H1 (cell line): ENCODE measurements at regions not wholly inside any gene's neighbourhood (a gene's known extent, or its start where the extent isn't known, plus 50 kb on each side); places are given as distances from the start of the nearest gene placed in this dataset.

Source experiments
- CTCF ChIA-PET: fragments of 300-600 bp; sonication (Branson Sonifier 250); formaldehyde crosslinking; loops from one replicate; lab custom pipeline; 2021; ENCODE audit not compliant: partially characterized antibody; lab: Charles Lee
- POLR2A ChIA-PET: fragments of 300-600 bp; sonication (Branson Sonifier 250); formaldehyde crosslinking; loops from one replicate; lab custom pipeline; 2021; ENCODE audit warnings: inconsistent platforms; ENCODE audit not compliant: partially characterized antibody; lab: Charles Lee
- DNase-seq, 2 experiments: peaks; one replicate each; pipeline versions ENCODE4 v3.0.0 to v3.0.0-alpha.2; 2010 to 2022; ENCODE audit warnings: low spot score in 2 of 2, low read depth in 1 of 2, mixed read lengths in 1 of 2
- FAIRE-seq: peaks from 2 replicates; lab custom pipeline; 2011; peaks lifted over from hg19 to GRCh38; lab: Jason Lieb, UNC
- H2AFZ ChIP-seq: 2 replicates; pipeline ENCODE4 v1.8.1; 2012; ENCODE audit warnings: low read length, inconsistent platforms
- H2AK5ac ChIP-seq: 2 replicates; pipeline ENCODE4 v1.6.1; 2013; ENCODE audit warnings: low read depth, low read length
- H2BK120ac ChIP-seq: replicated peaks from 2 replicates; pipeline ENCODE3; 2013; ENCODE audit warnings: low read depth, low read length, inconsistent platforms
- H2BK12ac ChIP-seq: 2 replicates; pipeline ENCODE4 v1.6.1; 2013; ENCODE audit warnings: low read depth, low read length
- H2BK15ac ChIP-seq: 2 replicates; pipeline ENCODE4 v1.6.1; 2013; ENCODE audit warnings: low read length
- H2BK20ac ChIP-seq: 2 replicates; pipeline ENCODE4 v1.6.1; 2013; ENCODE audit warnings: low read length
- H2BK5ac ChIP-seq: 2 replicates; pipeline ENCODE4 v1.6.1; 2013; ENCODE audit warnings: low read depth, low read length
- H3K14ac ChIP-seq: 2 replicates; pipeline ENCODE4 v1.6.1; 2013; ENCODE audit warnings: inconsistent platforms; ENCODE audit not compliant: insufficient read length
- H3K18ac ChIP-seq: 2 replicates; pipeline ENCODE4 v1.6.1; 2013; ENCODE audit warnings: low read length; ENCODE audit errors: extremely low read depth
- H3K23ac ChIP-seq: 2 replicates; pipeline ENCODE4 v1.6.1; 2013; ENCODE audit warnings: inconsistent platforms; ENCODE audit not compliant: insufficient read length
- H3K23me2 ChIP-seq: 2 replicates; pipeline ENCODE4 v1.6.1; 2013; ENCODE audit warnings: low read depth, low read length
- H3K27ac ChIP-seq: 2 replicates; pipeline ENCODE4 v1.6.1; 2011; ENCODE audit warnings: low read depth, low read length, inconsistent platforms
- H3K27me3 ChIP-seq, 4 experiments: replicated peaks in 1 of 4; 1 replicate in 1 of 4; 2 replicates in 3 of 4; pipeline versions ENCODE4 v1.6.1 to v1.8.1; 2011 to 2013; ENCODE audit warnings: low read length in 3 of 4, mild to moderate bottlenecking in 3 of 4, inconsistent platforms in 2 of 4, mixed read lengths in 2 of 4, moderate library complexity in 1 of 4; ENCODE audit not compliant: control insufficient read depth in 3 of 4, insufficient read depth in 3 of 4; ENCODE audit errors: extremely low read depth in 1 of 4
- H3K36me3 ChIP-seq, 4 experiments: 2 replicates each; pipeline versions ENCODE4 v1.6.1 to v1.8.1; 2011 to 2013; ENCODE audit warnings: mild to moderate bottlenecking in 4 of 4, low read length in 3 of 4, moderate library complexity in 2 of 4, control low read depth in 1 of 4, inconsistent platforms in 1 of 4; ENCODE audit not compliant: insufficient read depth in 4 of 4, control insufficient read depth in 2 of 4
- H3K4ac ChIP-seq: replicated peaks from 2 replicates; pipeline ENCODE3; 2013; ENCODE audit warnings: low read length, low read depth, mixed read lengths, inconsistent platforms; ENCODE audit not compliant: insufficient read length
- H3K4me1 ChIP-seq, 4 experiments: replicated peaks in 1 of 4; 1 replicate in 1 of 4; 2 replicates in 3 of 4; pipeline versions ENCODE4 v1.6.1 to v1.8.1; 2011 to 2013; ENCODE audit warnings: low read length in 3 of 4, inconsistent platforms in 2 of 4, mixed read lengths in 1 of 4; ENCODE audit not compliant: insufficient read depth in 4 of 4, control insufficient read depth in 3 of 4
- H3K4me2 ChIP-seq, 2 experiments: 2 replicates each; pipeline versions ENCODE4 v1.6.1 to v1.8.1; 2011 to 2013; ENCODE audit warnings: low read depth in 2 of 2, low read length in 2 of 2, control low read depth in 1 of 2, inconsistent platforms in 1 of 2, mild to moderate bottlenecking in 1 of 2; ENCODE audit not compliant: insufficient read depth in 1 of 2
- H3K4me3 ChIP-seq, 4 experiments: fragments of 200-600, 300-600 bp in 1 of 4; sonication (generic), shearing (Covaris generic), sonication (Bioruptor Twin) in 1 of 4; 2 replicates each; pipeline versions ENCODE4 v1.5.1 to v1.8.1; 2011 to 2016; ENCODE audit warnings: low read length in 4 of 4, low read depth in 3 of 4, control low read depth in 2 of 4, inconsistent platforms in 2 of 4, mild to moderate bottlenecking in 2 of 4, mixed read lengths in 1 of 4, moderate library complexity in 1 of 4; ENCODE audit not compliant: insufficient read depth in 2 of 4; ENCODE audit errors: extremely low read depth in 1 of 4
- H3K56ac ChIP-seq: replicated peaks from 2 replicates; pipeline ENCODE3; 2013; ENCODE audit warnings: low read depth, mild to moderate bottlenecking, mixed read lengths, low read length, inconsistent platforms; ENCODE audit not compliant: insufficient read length
- H3K79me1 ChIP-seq: 2 replicates; pipeline ENCODE4 v1.6.1; 2013; ENCODE audit warnings: low read depth, low read length, control low read depth
- H3K79me2 ChIP-seq, 2 experiments: 2 replicates each; pipeline versions ENCODE4 v1.6.1 to v1.8.1; 2012 to 2013; ENCODE audit warnings: low read length in 2 of 2, mild to moderate bottlenecking in 2 of 2, inconsistent platforms in 1 of 2; ENCODE audit not compliant: insufficient read depth in 2 of 2, control insufficient read depth in 1 of 2
- H3K9ac ChIP-seq, 4 experiments: replicated peaks in 1 of 4; 1 replicate in 1 of 4; 2 replicates in 3 of 4; pipeline versions ENCODE4 v1.6.1 to v1.8.1; 2011 to 2013; ENCODE audit warnings: low read depth in 3 of 4, low read length in 3 of 4, control low read depth in 2 of 4, mild to moderate bottlenecking in 2 of 4, moderate library complexity in 2 of 4, inconsistent platforms in 1 of 4; ENCODE audit errors: extremely low read depth in 1 of 4
- H3K9me3 ChIP-seq, 2 experiments: 2 replicates each; pipeline versions ENCODE4 v1.6.1 to v1.8.1; 2012 to 2013; ENCODE audit warnings: mild to moderate bottlenecking in 2 of 2, moderate library complexity in 2 of 2, control low read depth in 1 of 2, inconsistent platforms in 1 of 2, low read depth in 1 of 2, low read length in 1 of 2, mixed read lengths in 1 of 2; ENCODE audit not compliant: insufficient read depth in 2 of 2
- H4K20me1 ChIP-seq, 2 experiments: replicated peaks in 1 of 2; 2 replicates each; pipeline versions ENCODE3 to v1.8.1; 2011 to 2013; ENCODE audit warnings: inconsistent platforms in 2 of 2, low read length in 2 of 2, mild to moderate bottlenecking in 1 of 2; ENCODE audit not compliant: insufficient read depth in 2 of 2, control insufficient read depth in 1 of 2
- H4K5ac ChIP-seq: 2 replicates; pipeline ENCODE4 v1.6.1; 2013; ENCODE audit warnings: low read length, low read depth, mixed read lengths, inconsistent platforms; ENCODE audit not compliant: insufficient read length
- H4K8ac ChIP-seq: 2 replicates; pipeline ENCODE4 v1.8.0; 2013; ENCODE audit warnings: mild to moderate bottlenecking, moderate library complexity, low read length, inconsistent platforms; ENCODE audit not compliant: insufficient read depth; ENCODE audit errors: extremely low read depth
- H4K91ac ChIP-seq: replicated peaks from 2 replicates; pipeline ENCODE3; 2013; ENCODE audit warnings: low read length, mixed read lengths, inconsistent platforms; ENCODE audit not compliant: insufficient read length
- JUND ChIP-seq: IDR thresholded peaks from 2 replicates; pipeline ENCODE4 v1.6.1; 2011; ENCODE audit warnings: mild to moderate bottlenecking, improper control_type of control experiment, low read length
- WGBS, 2 experiments: shearing (Covaris generic) in 1 of 2; methylation state at CpG; one replicate each; pipeline versions ENCODE4 v1.1.6 to v1.1.7; 2013 to 2015; ENCODE audit warnings: low lambda C conversion rate in 2 of 2, mixed read lengths in 2 of 2, inconsistent platforms in 1 of 2, low coverage in 1 of 2, missing lambda C conversion rate in 1 of 2; ENCODE audit not compliant: insufficient replicate concordance in 2 of 2, insufficient coverage in 1 of 2, insufficient read length in 1 of 2; ENCODE audit errors: extremely low coverage in 1 of 2, missing lambda C conversion rate in 1 of 2; 5-methylcytosine and 5-hydroxymethylcytosine counted together

DNA sequence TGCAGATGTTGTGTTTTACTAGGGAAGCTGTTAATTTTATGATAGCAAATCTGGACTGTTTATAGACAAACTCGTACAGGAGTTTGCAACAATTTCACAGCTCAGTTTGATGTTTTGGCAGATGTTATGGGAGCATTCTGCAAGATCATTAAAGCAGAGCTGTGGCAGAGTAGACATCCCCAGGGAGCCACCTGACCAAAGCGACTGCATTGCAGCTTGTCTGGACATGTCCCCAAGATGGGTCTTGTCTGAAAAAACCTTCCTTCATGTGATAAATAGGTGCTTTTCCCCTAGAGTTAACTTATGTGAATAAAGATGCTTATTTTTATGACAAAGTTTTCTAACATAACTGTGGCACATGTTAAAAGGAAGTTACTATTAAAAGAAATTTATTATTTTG is 91.2 kb upstream of the GPR141 start:
- H3K27me3 ChIP-seq: no peaks in the 10 kb centered on the region
- FAIRE-seq (no peak), DNase-seq (no peak)
- TF ChIP-seq JUND: no peak
- H3K79me2 ChIP-seq: no peaks in the 10 kb centered on the region
- H3K9ac ChIP-seq: no peak overlapping the region
- peak overlapping the region; percentile 13 for H2BK120ac ChIP-seq
- no peak overlapping the region for H3K18ac ChIP-seq
- no peak overlapping the region for H3K27ac ChIP-seq
- no peak overlapping the region for H2BK12ac ChIP-seq
- 95% methylated on average over 2 of the region's 2 CpGs; no CpG with 5 or more reads in 1 of the 2 experiments for WGBS, 2 experiments
- H3K9me3 ChIP-seq: peaks cover 0 to 2% of the 10 kb centered on the region in 2 experiments; a peak in 2 of 4 replicates
- CTCF ChIA-PET: no interaction called here
- no peak overlapping the region for H2BK15ac ChIP-seq
- peak overlapping the region; percentile 66; the same call in 1 of the 2 replicates for H2BK5ac ChIP-seq
- H3K23me2 ChIP-seq: no peaks in the 10 kb centered on the region
- H3K4ac ChIP-seq: no peak overlapping the region
- H2AK5ac ChIP-seq: no peak overlapping the region
- H4K20me1 ChIP-seq: no peaks in the 10 kb centered on the region
- POLR2A ChIA-PET: no interaction called here
- H3K4me3 ChIP-seq: no peak overlapping the region
- H2AFZ ChIP-seq: no peak overlapping the region
- no peak overlapping the region for H4K5ac ChIP-seq
- H3K36me3 ChIP-seq: no peaks in the 10 kb centered on the region
- H4K91ac ChIP-seq: no peak overlapping the region
- no peak overlapping the region for H3K56ac ChIP-seq
- H3K4me2 ChIP-seq: no peak overlapping the region
- H3K14ac ChIP-seq: no peak overlapping the region
- no peaks in the 10 kb centered on the region for H3K79me1 ChIP-seq
- H2BK20ac ChIP-seq: no peak overlapping the region
- H4K8ac ChIP-seq: no peak overlapping the region
- no peaks in the 10 kb centered on the region for H3K4me1 ChIP-seq
- H3K23ac ChIP-seq: no peak overlapping the region
